Fibroblast of skin of abdomen (primary cell): ENCODE measurements at regions not wholly inside any gene's neighbourhood (a gene's known extent, or its start where the extent isn't known, plus 50 kb on each side); places are given as distances from the start of the nearest gene placed in this dataset.
A peak's percentile ranks its signal among the peaks of the same experiment; 100 is the strongest.
"Not testable (repeated sequence)": the region's sequence is repeated elsewhere in the genome, so short reads cannot be mapped to it uniquely, and the experiment has no call there.

ENCODE experiments used
- DNase-seq: peaks from one replicate; pipeline ENCODE4 v3.0.0-alpha.2; 2013

DNA sequence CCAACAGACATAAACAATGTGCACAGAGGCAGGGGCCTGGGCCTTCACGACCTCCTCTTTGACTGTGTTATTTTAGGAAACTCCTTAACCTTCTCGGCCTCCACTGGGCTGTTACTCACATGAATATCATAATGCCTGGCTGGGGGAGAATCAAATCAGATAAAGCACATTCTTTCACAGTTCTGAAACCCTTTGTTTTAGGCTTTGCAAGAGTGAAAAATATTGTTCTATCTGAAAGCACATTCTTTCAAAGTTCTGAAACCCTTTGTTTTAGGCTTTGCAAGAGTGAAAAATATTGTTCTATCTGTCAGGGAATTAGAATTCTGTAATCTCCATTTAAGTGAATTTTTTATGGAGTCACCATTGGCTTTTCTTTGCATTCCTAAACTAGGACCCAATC, 50.7 kb upstream of the SYNDIG1 start:
- DNase-seq: no peak

DNA sequence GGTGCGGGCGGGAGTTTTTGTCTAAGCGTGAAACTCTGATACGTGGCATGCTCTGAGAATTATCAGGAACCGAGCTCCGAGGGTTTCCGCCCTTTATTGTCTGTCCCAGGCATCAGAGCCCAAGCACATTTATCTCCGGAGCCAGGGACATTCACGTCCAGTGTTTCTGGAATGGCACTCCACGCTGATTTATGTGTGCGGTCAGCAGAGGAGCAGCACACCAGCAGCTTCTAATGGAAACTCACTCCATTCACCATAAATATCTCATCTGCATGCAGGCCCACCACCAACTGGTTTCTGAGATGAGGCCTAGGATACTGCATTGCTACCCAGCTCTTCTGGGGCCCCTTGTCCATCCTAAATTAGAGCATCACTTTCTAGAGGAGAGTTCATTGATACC, 51.9 kb upstream of the SYNDIG1 start:
- DNase-seq: no peak

DNA sequence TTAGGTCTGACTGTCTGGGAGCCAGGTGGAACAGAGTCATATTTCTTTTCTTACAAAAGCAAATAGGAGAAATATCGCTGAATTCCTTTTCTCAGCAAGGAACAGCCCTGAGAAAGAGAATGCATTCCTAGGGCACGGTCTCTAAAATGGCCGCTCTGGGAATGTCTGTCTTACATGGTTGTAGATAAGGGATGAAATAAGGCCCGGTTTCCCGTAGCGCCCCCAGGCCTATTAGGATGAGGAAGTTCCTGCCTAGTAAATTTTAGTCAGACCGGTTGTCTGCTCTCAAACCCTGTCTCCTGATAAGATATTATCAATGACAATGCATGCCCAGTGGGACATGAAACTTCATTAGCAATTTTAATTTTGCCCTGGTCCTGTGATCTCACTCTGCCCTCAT, 54.0 kb upstream of the SYNDIG1 start:
- not testable (repeated sequence) for DNase-seq

DNA sequence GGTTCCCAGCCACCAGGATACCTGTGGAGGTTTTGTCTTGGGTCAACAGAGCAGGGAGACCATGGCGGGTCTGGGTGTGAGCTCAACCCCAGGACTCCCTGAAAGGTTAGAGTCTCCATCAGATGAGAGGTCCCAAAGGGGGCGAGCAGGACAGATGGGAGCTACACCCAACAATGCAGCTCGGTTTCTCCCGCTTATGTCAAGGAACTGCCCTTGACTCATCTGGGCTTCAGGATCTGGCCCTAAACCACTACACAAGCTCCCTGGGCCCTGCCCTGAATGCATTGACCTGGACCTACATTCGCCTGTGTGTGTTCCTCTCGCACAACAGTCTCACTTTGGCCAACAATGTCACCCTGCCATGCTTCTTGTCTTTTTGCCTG, 57.6 kb upstream of the SYNDIG1 start:
- DNase-seq: no peak

DNA sequence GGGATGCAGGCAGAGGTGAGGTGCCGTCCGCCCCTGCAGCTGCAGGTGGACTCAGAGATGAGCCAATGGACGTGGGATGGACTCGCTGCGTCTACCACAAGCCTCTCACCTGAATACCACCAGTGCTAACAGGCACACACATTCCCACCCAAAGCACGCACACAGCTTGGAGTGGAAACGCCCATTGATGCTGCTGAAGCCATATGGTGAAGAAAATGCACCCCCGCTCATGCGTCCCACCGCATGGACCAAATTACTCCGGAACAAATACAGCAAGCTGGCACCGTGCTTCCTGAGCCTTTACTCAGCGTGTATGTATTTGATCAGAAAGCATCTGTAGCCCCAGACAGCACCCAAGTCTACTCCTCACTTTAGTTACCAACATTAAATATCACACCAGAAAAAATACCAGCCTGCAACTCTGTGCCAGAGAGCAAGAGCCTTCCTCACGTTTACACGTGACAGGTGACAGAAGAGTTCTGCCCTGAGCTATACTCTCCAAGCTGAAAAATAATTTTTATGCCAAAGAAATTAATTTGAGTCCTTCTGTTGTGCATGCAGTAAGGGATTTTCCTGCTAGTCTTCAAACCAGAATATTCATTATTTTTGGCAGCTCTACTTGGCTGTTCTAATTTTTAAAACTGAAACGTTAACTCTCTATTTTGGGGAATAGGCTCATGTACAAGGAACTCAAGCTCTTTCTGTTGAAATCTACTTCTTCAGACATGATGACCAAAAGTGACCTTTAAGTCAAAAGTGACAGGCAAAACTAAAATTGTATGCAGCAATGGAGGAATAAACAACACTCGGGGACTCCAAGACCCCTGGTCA, 58.2 kb upstream of the SYNDIG1 start:
- no peak for DNase-seq

DNA sequence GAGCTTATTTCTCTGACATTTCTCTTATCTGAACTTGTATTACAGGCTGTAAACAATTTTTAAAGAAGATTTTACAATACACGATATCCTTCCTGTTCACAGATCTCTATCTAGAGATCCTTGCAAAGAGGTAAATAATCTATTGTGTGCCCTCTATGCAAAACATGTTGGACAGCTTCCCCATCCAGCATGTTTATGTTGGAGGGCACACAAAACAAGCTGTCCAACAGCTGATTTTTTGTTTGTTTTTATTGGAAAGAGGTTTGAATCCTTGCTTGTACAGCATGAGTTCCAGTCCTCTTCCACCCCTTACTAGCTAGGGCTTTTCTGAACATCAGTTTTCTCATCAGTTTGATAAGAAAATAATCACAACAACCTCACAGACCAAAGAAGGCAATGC, 62.3 kb upstream of the SYNDIG1 start:
- no peak for DNase-seq

DNA sequence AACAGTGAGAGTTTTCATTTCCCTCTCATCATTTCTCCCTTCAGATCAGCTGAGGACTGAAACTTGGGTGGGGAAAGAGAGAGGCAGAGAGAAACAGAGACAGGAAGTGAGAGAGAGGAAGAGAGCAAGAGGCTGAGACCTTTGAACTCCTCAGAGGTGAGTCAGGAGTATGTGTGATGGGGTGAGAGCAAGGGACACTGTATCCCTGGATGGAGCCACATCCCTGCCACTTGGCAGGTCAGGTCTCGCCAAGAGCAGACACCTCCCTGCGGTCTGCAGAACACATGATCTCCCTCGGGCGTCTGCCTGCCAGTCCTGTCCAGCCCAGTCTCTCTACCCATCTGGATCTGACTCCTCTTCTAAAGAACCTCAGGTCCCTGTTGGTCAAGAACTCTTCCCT, 62.7 kb upstream of the SYNDIG1 start:
- no peak for DNase-seq

DNA sequence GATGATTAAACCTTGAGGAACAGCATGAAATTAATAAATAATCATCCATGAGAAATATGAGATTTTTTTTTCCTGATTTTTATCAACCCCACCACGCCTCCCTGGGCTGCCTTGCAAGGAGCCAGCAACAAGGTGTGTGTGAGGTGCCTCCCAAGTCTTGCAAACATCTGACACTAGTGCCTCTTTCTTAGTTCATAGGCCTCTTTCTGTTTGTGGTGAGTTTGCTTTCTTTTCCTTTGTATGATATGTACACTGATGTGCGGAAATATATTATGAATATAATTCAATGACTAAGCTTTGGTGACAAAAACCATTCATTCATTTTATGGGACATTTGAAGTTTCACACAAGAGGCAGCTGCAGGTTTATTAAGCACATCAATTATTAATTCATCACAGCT, 63.2 kb upstream of the SYNDIG1 start:
- no peak for DNase-seq

DNA sequence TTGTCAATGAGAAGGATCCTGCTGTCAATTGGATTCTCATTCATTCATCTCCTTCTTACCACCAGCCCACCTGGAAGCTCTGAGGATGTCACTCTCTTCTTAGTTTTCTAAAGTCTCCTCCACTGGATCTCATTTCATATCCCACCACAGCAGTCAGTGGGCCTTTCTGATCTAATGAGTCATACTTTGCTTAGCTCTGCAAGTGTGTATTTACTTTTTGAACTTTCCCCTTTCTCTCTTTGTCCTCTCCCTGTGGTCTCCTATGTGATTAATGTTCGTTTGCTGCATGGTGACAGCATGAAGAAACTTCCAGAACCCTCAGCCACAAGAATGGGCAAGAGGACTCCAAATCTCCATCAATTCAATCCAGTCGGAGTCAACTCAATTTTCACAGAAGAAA, 63.6 kb upstream of the SYNDIG1 start:
- peak; percentile 10 for DNase-seq

DNA sequence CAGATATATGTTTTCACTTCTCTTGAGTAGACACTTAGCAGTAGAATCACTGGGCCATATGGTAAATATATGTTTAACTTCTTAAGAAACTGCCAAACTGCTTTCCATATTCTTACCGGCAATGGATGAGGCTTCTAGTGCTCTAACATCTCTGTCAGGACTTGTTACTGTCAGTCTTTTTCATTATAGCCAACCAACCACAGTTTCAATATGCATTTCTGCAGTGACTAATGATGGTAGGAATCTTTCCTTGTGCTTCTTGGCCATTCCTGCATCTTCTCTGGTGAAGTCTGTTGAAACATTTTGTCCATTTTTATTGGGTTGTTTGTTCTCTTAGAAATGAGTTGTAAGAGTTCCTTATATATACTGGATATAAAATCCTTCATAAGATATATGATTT, 66.0 kb upstream of the SYNDIG1 start:
- peak; percentile 36 for DNase-seq

DNA sequence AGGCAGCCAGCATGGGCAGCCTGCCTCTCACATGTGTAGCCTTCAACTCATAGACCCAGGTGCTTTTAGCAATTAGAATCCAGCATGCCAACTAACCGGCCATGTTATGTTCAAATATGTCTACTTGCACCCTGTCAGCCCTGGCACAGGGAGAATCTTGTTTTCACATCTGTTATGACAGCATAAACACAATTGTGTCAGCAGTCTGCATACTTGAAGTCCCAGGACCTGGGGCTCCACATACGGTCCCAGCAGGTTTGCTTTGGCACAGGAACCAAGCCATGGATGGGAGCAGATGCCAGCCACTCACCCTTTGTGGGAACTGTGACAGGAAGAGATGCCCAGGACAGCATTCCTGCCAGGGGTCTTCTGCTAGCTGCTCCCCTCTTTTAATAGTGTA, 67.2 kb upstream of the SYNDIG1 start:
- no peak for DNase-seq

DNA sequence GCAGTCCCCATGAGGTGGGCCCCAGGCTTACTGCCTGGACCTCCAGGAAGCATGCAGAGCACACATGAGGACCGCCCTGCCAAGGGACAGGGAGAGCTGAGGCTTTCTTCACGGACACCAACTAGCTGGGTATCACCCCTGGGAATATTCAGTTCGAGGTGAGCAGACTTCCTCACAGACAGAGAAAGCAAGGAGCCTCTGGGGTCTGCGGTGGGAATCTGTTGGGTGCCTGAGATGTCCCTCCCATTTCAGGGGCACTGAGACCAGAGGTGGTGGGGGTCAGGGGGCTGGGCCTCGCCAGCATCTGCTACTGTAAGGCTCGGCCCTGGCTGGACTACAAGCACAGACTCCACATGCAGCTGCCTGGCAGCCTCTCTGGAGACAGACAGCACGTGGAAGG, 74.3 kb upstream of the SYNDIG1 start:
- DNase-seq: no peak

DNA sequence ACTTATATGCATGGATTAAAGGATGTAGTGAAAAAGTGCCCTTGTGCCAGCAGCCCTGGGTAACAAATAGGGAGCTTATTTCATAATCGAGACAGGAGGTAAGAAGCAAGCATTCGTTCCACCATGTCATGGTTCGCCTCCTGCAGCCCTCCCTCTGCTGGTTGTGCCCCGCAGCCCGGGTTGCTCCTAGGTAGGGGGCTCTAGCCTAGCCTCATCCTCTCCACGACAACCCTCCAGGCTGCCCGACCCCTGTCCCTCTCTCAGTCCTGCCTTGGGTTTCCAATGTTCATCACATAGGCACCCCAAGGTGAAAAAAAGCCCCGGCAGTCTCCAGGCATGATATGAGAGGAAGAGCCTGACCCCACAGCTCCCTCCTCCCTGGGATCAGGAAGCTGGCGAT, 75.5 kb upstream of the SYNDIG1 start:
- no peak for DNase-seq

DNA sequence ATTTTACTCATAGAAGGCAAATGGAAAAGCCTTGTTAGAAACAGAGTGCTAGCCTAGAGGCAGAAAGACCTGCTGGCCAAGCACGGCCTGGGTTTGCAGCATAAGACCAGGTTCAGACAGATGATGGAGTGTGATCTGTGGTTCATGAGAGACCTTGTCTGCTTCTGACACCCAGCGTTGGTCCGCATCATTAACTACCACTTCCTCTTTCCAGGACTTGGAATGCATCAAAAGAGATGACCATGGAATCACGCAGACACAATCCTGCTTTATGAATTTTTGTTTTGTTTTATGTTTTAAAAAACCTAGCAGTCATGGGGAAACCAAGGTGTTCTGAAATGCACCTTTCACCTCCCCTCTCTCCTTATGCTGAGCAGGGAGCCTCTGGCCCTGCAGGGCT, 76.8 kb upstream of the SYNDIG1 start:
- no peak for DNase-seq

DNA sequence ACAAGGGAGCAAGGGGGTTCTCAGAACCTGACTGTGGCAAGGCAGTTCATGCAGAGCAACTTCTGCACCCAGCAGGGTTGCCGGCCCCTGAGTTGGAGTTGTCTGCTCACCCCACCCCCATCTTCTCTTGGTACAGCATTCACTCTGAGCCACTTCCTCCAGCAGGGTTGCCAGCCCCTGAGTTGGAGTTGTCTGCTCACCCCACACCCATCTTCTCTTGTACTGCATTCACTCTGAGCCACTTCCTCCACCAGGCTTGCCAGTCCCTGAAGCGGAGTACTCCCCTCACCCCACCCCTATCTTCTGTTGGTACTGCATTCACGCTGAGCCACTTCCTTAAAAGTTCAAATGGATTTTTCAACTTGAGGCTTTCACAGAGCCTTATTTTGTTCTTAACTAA, 79.7 kb upstream of the SYNDIG1 start:
- DNase-seq: no peak

DNA sequence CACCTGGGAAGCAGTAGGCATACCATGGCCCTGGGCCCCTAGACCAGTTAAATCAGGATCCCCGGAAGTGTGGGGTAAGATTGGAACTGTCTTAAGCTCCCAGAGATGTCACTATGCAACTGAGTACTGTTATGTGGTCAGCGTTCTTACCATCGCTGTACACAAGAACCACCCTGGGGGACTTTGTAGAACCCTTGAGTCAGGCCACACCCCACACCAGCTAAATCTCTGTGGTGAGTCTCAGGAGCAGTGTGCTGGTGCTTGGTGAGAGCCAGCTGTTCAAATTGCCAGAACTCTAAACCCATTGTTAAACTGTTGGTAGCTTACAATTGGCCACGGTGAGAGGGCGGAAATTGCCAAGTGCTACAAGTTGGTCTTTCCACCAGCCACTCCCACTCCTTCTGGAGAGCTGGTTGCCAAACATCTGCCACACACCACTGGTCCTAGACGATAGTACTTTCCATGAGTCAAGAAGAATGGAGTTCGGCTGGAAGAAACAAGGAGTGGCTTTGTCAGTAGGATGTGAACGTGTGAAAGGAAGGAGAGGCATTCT, 80.5 kb upstream of the SYNDIG1 start:
- DNase-seq: no peak

DNA sequence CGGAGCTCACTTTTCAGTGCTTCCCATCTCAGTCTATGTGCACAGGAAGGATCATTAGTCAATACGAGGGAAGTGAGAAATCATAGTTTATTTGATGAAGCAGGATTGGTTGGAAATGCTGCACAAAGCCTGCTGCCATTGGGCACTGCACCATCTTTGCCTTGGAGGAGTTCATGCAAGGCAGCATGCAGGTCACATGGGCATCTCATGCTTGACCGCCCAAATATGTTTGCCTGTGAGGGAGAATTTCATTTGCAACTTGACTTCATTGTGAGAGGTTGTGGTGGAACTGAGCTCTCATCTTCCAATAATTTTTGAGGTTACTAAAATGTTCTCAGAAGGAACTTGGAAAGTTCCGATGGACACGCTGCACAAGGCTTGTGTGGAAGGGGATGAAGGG, 83.9 kb upstream of the SYNDIG1 start:
- no peak for DNase-seq

DNA sequence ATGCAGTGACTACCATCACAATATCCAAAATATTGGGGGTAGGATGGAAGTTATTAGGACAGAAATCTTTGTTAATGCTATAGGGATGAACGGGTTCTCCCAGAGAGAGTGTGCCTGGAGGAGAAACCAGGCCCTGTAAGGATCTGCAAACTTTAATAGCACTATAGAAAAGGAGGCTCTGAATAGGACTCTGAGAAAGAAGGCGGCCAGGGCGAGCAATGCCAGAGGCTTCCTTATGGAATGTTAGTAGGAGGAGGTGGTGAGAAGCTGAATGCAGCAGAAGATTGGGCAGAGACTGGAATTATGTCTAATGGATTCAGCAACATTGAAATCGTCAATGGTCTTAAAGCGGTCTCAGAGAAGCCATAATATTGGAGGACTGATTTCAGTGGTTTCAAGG, 84.6 kb upstream of the SYNDIG1 start:
- DNase-seq: no peak

DNA sequence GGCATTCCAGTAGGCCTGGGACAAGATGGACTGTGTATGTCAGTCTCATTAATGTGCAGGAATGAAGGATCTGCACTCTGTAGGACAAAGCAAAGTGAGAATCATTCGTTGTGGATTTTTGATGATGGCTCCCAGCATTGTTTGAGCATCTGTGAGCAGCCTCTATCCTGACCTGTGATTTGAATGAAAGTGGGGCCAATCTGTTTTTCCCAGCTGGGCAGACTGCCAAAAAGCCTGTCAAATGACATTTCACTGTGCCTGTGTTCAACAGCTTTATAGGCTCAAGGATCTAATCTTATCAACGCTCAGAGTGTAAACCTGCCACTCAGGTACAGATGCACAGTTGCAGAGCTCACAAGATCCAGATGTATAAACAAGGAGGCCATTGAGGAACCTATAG, 86.7 kb upstream of the SYNDIG1 start:
- DNase-seq: peak; percentile 14

DNA sequence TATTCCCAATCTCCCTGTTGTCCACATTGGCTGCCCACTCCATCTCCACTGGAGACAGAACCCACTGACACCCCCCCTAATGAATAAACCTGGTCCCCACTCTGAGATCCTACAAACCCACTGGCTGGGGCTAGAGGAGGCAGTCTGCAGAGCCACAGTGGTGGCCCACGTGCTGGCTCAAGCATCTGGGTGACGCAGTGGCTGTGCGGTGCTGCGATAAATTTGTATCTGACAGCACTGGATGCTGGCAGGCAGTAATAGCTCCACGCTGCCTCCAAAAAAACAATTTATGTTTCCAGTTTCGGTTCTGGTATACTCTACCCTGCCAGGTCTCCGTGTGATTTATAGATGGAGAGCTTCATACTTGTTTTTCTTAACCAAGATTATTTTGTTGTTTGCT, 87.1 kb upstream of the SYNDIG1 start:
- peak; percentile 33 for DNase-seq

DNA sequence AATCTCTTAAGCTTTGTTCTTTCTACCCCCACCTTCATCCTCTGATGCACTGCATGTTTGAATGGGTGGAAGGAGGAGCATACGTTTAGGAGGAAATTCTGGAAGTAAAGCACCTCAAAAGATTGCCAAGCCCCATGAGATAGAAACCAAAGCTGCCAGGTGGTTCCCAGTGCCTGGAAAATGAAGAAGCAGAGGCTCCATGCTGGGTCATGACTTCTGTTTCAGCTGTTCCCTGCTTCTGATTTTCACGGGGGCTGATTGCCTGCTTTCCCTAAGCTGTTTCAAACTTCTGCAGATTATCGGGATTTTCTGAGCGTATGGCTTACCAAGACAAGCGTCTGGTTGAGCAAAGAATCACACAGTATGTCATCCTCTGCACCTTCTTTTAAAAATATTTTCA, 87.5 kb upstream of the SYNDIG1 start:
- no peak for DNase-seq

DNA sequence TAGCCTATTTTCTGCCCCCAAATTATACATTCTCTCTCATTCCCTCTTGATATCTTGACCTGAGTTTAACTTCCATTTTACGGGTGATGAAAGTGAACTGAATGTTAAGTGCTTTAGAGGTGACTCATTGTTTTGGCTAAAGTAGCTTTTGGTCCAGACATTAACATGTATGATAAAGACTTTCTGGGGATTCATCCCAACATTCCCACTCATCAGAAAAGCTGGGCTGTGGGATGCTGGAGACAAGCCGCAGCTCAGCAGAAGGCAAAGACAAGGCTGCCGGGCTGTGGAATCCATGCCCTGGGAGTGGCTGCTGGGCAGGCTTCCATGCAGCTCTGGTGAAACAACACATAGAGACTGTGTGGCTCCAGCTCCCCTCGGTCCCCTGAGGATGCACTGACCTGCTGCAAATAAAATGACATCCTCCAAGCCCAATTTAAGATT, 89.9 kb upstream of the SYNDIG1 start:
- DNase-seq: peak; percentile 94

DNA sequence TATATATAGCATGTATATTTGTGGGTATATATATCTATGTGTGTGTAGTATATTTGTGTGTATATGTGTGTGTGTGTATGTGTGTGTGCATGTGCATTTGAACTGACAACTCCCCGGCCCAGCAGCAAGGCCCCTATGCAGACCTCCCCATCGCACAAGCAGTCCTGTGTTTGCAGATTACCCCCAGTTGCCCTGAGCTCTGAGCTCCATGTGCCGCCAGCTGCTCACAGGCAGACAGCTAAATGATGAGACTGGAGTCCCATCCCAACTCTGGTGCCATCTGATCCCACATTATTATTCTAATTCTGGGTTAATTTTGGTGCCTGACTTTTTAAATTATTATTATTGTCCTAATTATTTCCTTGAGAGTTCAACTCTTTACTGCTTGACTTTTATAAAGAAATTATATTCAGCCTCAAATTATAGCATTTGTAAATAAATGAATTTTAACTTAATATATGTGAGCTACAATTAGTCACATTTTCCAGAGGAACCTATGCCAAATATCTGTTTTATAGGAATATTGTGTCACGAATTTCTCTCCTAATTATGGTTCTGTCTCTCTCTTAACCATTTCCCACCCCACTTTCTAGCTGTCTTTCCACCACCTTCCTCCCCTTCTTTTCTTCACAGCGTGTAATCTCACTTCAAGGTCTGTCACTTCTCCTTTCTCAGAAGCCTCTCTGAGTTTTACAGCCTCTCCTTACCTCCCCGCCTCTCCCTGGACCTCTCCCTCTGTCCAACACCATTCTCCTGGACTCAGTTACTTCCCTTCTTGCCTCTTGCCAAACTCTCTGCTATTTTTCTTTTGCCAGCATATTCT, 90.6 kb upstream of the SYNDIG1 start:
- DNase-seq: peak; percentile 12
